NCI-H524 treated with DMSO at 0.1 percent for 48 hours (cell line): ENCODE measurements at regions not wholly inside any gene's neighbourhood (a gene's known extent, or its start where the extent isn't known, plus 50 kb on each side); places are given as distances from the start of the nearest gene placed in this dataset.
"Not testable (repeated sequence)": the region's sequence is repeated elsewhere in the genome, so short reads cannot be mapped to it uniquely, and the experiment has no call there.

Source experiments
- DNase-seq: peaks from one replicate; lab custom pipeline; 2025; lab: John Stamatoyannopoulos, UW

DNA sequence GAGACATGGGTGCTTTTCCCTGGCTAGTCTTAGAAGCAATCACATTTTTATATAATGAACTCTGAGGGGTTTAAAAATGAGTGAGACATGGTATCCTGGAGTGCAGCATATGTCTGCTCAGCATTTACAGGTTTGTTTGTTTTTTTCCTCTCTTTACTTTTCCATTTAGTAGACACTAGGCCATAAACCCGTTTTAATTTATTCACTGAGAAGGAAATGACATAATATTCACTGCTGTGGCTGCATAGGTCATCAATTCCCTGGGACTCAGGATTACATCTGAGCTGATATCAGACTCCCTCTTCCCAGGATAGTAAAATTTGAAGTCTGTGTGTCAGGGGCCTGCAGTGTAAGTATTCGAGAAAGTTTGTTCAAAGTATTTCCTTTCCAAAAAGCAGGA is 178.9 kb upstream of the SPRY1 start:
- DNase-seq: no peak

DNA sequence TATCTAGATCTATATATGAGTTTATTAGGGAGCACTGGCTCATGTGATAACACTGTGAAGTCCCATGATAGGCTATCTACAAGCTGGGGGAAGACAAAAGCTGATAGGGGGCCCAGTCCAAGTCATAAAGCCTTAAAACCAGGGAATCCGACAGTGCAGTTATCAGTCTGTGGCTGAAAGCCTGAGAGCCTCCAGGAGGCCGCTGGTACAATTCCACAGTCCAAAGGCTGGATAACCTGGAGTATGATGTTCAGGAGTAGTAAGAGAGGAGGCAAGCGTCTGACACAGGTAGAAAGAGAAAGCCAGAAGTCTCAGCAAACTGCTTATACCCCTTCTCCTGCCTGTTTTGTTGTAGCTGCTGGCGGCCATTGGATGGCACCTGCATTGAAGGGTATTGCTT is 177.6 kb upstream of the SPRY1 start:
- DNase-seq: no peak

DNA sequence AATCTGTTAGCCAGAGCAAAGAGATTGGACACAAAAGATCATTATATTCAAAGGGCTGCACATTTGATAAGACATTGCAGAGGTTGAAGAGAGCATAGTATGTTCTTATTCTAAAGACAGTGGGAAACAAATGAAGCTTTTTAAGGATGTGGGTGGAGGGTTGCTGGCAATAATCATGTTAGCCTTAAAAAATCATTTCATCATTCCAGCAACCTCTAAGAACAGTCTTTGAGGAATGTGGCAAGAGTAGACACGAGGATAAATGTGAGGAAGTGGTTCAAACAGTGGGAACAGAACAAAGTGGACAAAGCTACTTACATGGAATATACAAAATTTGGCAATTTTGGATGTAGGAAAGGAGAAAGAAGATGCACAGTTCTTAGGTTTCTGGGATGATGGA is 167.3 kb upstream of the SPRY1 start:
- DNase-seq: no peak

DNA sequence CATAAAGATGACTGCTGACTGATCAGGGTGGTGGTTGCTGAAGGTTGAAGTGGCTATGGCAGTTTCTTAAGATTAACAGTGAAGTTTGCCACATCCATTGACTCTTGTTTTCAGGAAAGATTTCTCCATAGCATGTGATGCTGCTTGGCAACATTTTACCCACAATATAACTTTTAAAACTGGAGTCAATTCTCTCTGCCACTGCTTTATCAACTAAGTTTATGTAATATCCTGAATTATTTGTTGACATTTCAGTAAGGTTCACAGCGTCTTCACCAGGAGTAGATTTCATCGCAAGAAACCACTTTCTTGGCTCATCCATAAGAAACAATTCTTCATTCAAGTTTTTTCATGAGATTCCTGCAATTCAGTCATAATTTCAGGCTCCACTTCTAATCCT is 166.5 kb upstream of the SPRY1 start:
- DNase-seq: no peak

DNA sequence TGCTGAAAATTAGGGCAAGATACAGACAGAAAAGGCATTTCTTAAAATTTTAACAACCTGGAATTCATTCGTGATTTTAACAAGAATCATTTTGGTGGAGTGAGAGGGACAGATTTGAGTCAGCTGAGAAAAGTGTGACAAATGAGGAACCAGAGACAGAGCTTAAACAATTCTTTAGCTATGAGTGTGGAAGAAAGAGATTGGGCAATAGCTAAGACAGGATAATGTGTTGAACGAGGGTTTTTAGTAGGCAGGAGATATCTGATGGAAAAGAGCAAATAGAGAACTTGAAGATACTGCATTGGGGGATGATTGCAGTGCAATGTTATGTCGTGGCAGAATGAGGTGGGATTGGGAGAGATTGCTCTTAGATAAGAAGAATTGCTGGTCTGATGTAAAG is 164.2 kb upstream of the SPRY1 start:
- no peak for DNase-seq

DNA sequence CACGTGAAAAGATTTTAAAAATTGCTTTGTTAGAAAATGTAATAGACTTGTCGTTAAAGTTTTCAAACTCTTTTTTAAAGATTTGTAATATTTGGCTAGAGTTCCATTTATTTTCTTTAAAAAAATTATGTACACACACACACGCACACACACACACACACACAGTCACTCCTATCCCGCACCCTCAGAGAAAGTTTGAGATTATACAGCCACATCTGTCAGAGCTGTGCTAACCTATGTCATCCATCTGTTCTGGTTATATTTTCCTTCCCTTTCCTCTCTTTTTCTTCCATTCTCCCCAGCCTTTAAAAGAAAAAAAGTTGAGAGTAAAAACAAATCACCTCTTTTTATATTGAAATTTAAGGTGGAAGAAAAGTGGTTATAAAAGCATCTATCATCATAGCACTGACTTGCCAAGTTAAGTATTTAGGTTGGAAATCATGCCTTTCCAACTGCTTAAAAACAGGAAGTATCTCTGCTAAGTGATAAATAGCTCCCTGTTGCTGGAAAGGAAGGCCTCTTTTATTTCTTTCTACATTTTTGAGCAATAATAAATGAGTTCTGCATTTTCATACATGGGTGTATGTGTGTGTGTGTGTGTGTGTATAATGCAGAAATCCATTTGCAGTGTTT is 163.3 kb upstream of the SPRY1 start:
- no peak for DNase-seq

DNA sequence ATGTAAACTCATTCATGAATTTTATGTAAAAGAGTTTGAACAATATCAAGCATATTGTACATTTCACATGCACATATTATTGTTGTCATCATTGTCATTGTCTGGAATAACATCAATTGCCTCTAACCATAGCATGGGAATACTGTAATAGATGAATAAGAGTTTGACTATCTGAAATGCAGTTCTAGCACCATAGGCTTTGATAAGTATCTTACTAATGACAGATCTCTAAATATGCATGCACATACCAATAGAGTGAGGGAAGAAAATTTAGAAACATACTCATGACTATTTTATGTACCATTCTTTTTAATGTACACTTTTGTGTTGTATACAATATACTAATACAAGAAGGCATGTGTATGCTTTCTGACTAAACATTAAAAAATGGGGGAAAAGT is 161.6 kb upstream of the SPRY1 start:
- DNase-seq: no peak

DNA sequence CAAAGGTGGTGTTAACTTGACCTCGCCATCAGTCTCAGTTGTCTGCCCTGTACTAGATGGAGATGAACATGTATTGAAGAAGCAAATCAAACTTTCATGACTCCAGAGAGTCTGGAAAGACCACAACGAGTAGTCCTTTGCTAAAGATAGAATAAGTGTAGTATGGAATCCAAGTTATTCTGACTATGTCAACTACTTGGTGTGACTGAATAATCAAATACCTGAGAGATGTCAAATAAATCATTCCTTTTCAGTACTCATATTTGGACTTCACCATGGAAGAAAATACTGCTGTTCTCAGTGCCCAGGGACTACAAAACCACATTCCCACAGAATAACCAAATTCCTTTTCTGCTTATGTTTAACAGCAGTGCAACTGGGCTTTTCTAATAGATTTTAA is 161.2 kb upstream of the SPRY1 start:
- no peak for DNase-seq

DNA sequence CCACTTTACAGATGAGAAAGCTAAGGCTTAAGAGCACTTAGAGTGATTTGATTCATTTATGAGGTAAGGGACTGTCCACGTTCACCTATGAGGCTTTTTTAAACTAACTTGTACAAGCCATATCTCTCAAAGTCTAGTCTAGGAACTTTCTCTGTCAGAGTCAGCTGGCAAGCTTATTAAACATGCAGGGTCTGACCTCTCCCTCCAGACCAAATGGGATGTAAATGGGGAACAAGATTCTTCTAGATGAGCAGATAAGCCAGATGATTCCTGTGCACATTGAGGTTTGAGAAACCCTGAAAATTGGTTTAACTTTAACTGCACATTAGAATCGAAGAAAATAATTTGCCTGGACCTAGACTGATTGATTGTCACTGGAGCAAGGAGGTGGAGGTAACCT is 160.0 kb upstream of the SPRY1 start:
- no peak for DNase-seq

DNA sequence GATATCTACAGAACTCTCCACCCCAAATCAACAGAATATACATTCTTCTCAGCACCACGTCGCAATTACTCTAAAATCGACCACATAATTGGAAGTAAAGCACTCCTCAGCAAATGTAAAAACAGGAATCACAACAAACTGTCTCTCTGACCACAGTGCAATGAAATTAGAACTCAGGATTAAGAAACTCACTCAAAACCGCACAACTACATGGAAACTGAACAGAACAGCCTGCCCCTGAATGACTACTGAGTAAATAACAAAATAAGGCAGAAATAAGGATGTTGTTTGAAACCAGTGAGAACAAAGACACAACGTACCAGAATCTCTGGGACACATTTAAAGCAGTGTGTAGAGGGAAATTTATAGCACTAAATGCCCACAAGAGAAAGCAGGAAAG is 156.3 kb upstream of the SPRY1 start:
- not testable (repeated sequence) for DNase-seq

DNA sequence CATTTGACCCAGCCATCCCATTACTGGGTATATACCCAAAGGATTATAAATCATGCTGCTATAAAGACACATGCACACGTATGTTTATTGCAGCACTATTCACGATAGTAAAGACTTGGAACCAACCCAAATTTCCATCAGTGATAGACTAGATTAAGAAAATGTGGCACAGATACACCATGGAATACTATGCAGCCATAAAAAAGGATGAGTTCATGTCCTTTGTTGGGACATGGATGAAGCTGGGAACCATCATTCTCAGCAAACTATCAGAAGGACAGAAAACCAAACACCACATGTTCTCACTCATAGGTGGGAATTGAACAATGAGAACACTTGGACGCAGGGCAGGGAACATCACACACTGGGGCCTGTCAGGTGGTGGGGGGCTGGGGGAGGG is 153.4 kb upstream of the SPRY1 start:
- DNase-seq: not testable (repeated sequence)

DNA sequence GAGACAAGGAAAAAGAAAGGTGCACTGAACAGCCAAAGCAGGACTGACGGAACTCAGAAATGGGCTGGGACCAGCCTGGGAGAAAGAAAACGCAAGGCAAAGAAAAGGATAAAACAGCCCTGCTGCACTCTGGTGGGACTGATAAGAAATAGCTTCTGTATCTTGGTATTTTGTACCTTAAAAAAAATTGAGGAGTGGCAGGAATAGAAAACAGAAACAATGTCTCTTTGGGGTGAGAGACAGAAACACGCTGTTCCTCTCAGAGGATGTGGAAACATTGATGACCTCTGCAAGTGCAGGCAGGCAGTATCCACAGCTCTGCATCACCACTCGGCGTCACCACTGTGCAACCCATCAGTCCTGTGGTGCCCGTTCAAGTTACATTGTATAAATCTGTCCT is 152.5 kb upstream of the SPRY1 start:
- DNase-seq: no peak

DNA sequence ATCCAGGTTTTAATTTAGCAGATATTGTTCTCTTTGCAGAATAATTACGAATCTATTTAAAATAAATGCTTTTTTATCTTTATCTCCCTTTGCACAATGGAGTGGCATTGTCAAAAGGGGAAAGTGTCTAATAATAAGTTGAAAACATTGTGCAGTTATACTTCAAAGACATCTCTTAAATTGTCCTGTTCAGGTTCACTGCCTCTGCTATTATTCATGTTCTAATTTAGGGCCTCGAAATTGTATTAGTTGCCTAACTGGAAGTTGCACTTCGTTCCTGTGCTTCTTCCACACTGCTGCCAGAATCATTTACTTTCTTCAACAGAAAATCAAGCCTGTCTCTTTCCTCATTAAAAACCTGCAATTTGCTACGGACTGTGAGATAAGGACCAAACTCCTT is 150.5 kb upstream of the SPRY1 start:
- DNase-seq: no peak

DNA sequence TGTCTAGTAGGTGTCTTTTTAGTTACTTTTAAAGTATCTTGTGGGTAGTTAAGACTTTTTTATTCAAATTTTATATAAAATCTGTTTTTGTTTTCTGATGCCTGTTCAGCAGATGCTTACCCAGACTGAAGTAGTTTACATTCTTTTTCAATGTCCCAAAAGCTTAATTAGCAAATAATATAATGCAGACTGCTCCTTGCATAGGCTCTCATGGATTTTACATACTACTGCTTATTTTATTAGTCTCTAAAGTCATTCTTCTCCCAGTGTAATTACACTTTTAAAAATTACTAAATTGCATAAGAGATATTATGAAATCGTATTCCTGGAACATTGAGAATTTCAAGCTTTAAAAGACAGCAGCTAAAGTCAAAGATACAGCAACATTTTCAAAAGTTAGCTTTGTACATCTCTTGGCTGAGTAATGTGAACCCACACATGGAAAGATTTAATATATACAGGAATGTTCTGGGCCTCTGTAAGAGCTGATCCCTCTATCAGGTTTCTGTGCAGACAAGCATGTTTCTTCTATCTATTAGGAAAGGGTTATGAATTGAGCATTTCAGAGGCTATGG is 148.4 kb upstream of the SPRY1 start:
- DNase-seq: peak; percentile 55

DNA sequence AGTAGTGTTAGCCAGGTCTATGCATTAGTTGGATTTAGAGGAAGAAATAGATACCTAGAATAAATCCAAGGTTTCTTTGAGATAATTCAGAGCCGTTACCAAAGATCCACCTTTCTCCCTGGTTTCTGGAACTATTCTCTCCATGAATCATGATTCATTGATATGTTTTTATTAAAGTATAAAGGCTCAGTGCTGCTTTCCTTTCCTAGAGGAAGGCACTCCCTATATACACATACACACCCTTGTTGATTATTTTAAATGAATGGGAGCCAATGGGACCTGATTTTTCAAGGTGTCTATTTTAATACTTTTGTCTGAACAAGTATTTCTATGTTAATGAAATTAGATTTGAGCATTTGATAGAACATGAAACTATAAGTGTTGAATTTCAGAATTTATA is 146.8 kb upstream of the SPRY1 start:
- DNase-seq: no peak

DNA sequence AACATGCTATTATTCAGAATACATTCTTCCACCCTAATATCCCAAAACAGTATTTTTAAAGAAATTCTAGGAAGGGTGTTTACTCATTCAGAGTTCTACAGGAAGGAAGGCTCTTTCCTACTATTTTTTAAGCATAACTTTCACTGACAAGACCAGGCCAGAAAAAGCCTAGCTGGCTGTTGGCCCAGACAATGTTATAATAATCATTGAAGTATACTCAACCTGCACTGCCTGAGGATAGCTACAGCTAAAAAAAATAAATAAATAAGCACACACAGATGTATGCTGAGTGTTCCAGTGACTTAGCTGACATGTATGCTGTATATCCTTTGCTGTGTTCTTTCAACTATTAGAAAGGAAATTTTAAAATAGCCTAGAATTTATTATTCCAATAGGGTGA is 145.8 kb upstream of the SPRY1 start:
- DNase-seq: no peak

DNA sequence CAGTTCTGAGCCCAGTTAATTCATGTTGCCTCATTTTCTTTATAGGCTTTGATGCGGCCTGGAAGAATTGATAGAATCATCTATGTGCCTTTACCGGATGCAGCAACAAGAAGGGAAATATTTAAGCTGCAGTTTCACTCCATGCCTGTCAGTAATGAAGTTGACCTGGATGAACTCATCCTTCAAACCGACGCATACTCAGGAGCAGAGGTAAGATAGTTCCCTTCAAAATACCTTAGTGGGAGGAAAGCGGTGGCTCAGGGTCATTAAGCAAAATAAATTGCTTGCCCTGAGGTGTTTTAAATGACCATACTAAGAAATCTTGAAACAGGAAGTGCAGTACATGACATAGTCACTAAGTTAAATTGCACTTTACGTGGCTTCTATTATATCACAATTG is 140.6 kb upstream of the SPRY1 start:
- DNase-seq: no peak

DNA sequence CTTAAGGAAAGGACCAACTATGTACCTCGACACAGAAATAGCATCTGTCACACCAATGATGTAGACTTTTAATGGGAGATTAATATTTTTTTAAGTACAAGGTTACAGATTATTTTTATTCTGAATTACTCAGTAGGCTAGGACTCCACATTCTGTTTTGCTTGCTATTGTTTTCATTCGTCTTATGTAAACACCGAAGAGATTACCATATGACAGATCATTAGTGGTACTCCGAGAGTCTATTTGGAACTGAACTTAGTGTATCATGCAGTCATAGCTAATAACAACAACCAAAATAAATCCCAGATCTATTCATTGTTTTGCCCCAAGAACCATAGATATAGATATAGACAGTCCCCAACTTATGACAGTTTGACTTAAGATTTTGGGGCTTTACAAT is 139.7 kb upstream of the SPRY1 start:
- no peak for DNase-seq

DNA sequence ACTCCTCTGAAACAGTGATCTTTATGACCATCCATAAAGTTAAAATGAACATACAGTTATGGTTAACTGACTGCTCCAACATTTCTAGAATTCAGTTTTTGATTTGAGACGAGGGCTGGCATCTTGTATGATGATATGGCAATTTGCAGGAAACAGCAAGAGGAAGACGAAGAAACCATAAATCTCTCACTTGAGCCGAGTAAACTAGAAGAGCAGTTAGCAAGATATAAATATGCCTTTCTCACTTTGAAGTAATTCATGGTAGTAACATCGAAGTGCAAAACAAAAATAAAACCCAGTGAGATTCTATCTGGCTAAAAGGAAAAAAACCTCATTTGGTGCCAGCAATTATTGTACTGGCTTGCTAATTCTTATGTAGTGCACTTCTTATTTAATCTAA is 139.0 kb upstream of the SPRY1 start:
- DNase-seq: no peak

DNA sequence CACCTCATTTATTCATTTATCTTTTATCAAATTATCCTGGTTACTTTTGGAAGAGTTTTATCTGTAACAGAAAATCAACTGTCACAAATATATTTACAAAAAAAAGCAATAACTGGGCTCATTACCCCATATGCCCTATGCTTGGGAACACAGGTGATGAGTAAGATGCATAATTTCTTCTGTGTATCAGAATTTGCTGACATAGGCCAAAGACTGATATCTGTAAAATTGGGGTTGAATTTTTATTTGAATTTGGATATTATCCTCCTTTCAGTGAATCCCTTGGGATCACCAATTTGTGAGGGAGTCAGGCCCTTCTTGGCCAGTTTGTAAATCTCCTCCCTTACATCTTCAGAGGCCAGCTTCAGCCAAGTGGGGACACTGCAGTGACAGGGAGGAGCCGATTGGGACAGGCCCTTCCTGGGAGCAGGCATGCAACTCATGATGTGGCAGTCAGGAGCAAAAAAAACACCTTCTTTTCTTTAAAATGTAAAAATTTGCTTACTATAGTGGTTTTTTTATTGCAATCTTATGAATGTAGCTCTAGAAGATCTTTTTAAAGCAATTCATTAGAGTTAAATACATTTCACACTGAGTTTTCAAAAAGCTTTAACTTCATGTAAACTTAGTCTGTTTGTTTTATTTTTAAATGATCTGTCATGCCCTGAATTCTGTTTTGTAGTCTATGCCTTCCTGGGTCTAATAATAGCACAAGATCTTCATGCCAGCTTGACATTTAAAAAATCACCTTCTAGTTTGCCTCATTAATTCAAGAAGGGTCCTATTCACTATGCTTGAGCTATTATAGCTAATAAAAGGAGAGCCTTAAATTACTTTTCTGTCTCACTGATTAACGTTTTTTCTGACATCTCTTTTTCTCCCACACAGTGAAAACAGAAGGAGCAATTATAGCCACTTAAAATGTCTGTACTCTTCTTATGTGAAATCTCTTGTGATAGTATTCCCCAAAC is 136.6 kb upstream of the SPRY1 start:
- DNase-seq: peak; percentile 10

DNA sequence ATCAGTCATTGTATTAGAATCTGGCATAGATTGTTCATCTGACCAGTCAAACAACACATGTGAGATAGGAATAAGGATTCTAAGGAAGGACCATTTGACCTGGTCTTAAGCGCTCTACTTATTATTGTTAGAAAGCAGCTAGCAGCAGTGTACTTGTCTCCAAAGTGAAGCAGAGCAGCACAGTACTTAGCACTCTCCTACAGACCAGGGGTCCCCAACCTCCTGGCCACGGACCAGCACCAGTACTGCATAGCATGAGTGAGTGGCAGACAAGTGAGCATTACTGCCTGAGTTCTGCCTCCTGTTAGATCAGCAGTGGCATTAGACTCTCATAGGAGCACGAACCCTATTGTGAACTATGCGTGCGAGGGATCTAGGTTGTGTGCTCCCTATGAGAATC is 135.9 kb upstream of the SPRY1 start:
- no peak for DNase-seq

DNA sequence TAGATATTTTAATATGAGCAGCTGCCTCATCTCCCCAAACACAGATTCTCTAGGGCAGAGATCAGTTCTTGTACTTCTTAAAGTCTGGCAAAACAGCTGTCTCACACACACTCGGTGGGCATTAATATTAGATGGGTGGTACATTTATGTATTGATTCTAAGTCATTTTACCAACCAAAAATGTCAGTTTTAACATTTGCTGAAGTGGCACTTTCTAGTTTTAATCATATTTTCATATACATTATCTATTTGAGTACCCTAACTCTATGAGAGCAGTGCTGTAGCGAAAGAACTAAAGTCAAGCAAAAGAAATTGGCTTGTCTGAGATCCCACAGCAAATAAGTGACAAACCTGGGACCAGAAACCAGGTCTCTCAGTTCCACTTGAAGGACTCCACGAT is 134.5 kb upstream of the SPRY1 start:
- DNase-seq: no peak

DNA sequence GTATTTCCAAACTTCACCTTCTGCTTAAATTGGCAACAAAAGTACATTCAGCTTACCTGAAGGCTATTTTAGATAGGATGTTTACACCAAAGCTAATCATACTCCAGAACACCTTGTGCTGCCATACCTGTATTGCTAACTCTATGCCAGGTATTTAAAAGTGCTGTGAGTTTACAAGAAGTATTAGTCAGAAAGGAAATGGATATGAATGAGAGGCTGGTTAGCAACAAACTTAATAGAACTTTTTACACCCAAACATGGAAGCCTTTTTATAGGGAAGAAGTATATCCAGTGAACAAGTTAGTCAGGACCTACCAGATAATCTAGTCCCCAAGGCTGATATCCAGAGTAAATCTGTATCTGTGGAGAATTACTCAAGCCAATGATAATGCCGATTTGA is 131.2 kb upstream of the SPRY1 start:
- DNase-seq: no peak
